HG02610 (cell line): ENCODE measurements at regions not wholly inside any gene's neighbourhood (a gene's known extent, or its start where the extent isn't known, plus 50 kb on each side); places are given as distances from the start of the nearest gene placed in this dataset.

Experiments used
- ATAC-seq: cut with Tn5 transposase; IDR thresholded peaks from one replicate; pipeline ENCODE4 v1.9.1; 2021; ENCODE audit warnings: mild to moderate bottlenecking, moderate library complexity; ENCODE audit not compliant: unreplicated experiment

- no peak for ATAC-seq
Observed at GRCh38 chr20:9981829-9982228, 53.0 kb upstream of the ANKEF1 start.

- peak; percentile 98 for ATAC-seq
Observed at GRCh38 chr20:9978397-9979004, 56.3 kb upstream of the ANKEF1 start.

- ATAC-seq, result no peak
Observed at GRCh38 chr20:9977629-9978028, 57.2 kb upstream of the ANKEF1 start.

DNA sequence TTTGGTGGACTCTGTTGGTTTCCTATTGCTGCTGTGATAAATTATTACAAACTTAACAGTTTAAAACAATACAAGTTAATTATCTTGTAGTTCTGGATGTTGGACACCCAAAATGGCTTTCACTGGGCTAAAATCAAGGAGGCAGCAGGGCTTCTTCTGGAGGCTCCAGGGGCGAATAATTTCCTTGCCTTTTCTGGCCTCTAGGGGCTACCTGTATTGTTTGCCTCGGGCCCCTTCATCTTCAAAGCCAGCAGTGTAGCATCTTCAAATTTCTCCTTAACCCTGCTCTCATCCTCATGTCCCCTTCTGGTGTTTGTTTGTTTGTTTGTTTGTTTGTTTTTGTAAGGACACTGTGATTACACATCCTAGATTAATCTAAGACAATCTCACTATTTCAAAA lies 60.5 kb upstream of the ANKEF1 start:
- no peak for ATAC-seq

DNA sequence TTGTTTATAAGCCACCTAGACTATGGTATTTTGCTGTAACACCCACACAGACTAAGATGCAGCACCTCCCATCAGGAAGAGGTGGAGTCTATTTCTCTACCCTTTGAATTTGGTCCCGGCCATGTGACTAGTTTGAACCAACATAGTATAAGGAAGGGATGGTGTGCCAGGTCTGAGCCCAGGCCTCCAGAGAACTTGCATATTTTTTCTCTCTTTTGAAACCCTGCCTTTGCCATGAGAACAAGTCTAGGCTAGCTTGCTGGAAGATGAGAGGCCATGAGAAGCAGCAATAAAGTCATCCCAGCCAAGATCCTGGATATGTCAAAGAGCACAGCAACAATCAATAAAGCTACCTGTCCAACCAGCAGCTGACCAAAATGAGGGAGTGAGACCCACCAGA lies 63.0 kb upstream of the ANKEF1 start:
- ATAC-seq, result no peak

GRCh38 chr20:9969626-9970025 lies 65.2 kb upstream of the ANKEF1 start:
- ATAC-seq, result no peak

DNA sequence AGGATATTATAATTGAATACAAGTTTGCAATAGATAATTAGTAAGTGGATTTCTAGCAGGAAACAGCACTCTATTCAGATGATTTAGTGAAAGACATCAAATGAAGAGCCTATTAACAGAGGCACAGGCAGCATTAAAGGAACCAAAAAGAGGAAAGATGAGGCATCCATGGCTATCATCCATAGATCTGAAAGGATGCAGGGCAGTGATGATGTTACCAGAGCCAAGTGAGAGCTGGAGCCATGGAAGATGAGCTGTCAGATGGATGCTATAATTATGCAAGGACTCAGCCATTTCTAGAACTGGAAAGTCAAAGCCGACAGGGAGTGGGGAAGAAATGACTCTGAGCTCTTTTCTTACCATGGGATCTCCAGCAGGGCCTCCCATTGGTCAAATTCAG lies 66.8 kb upstream of the ANKEF1 start:
- ATAC-seq, result no peak

DNA sequence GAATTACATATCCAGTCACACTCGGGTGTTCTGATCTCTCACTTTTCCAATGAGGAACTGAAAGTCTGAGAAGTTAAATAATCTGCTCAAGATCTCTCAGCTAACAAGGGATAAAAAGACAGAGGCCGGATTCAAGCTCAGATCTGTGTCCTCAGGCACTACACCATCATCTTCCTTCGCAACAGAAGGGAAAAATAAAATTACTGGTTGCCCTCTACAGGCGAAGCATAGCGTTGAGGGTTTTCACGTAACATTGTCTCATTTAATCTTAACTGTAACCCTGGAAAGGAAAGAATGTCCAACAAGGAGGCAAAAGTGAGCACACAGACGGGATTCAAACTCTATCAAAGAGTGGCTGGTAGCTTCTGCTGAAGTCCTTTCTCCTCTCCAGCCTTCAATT lies 67.8 kb upstream of the ANKEF1 start:
- ATAC-seq, result no peak

DNA sequence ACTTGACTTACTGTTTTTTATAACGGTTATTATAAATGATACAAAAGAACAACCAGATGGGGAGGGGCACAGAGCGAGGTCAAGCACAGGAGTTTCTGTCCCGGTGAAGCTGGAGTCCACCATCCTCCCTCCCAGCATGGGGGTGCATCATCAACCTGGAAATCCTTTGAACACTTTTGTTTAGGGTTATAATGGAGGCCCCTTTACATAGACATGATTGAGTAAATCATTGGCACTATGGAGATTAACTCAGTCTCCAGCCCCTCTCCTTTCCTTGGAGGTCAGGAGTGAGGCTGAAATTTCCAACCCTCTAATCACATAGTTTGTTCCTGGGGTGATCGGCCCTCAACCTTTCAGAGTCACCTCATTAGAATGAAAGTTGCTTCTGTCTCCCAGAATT lies 71.8 kb upstream of the ANKEF1 start:
- ATAC-seq, result no peak

DNA sequence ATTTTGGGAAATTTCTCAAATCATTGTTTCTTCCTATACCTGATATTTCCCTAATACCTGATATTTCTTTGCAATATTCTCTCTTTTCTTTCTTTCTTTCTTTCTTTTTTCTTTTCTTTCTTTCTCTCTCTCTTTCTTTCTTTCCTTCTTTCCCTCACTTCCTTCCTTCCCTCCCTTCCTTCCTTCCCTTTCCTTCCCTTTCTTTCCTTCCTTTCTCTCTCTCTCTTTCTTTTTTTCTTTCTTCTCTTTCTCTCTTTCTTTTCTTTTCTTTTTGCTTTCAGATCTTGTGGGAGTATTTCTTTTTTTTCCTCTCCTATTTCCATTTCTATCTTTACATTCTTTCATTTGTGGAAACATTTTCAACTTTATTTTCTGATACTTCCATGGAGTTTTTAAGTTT lies 76.1 kb upstream of the ANKEF1 start:
- no peak for ATAC-seq

- no peak for ATAC-seq
Observed at GRCh38 chr20:9955646-9956045, 79.1 kb upstream of the ANKEF1 start.

- no peak for ATAC-seq
Observed at GRCh38 chr20:9949563-9949962, 85.2 kb upstream of the ANKEF1 start.

- ATAC-seq, result no peak
Observed at GRCh38 chr20:9945408-9945807, 89.4 kb upstream of the ANKEF1 start.

GRCh38 chr20:9942736-9943135 lies 92.1 kb upstream of the ANKEF1 start:
- ATAC-seq, result no peak

- ATAC-seq, result no peak
Observed at GRCh38 chr20:9940329-9940728, 94.5 kb upstream of the ANKEF1 start.

DNA sequence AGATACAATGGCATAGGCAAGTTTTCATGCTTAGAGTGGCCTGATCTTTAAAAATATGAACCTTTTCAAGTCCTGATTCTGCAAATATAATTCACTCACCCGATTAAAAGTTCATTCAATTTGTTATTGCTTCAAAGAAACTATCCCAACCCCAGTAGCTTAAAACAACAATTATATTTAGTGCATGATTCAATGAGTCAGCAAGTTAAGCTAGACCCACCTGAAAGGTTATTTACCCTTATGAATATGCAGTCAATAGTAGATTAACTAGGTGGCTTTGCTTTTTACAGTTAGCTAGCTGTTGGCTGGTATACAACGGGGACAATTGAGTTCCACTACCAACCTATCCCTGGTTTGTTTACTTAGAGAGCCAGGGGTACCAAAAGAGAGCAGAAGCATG lies 95.6 kb upstream of the ANKEF1 start:
- ATAC-seq, result no peak

GRCh38 chr20:9935285-9935684 lies 96.4 kb upstream of the PAK5 start:
- ATAC-seq, result no peak

GRCh38 chr20:9930142-9930541 lies 91.3 kb upstream of the PAK5 start:
- ATAC-seq, result no peak

DNA sequence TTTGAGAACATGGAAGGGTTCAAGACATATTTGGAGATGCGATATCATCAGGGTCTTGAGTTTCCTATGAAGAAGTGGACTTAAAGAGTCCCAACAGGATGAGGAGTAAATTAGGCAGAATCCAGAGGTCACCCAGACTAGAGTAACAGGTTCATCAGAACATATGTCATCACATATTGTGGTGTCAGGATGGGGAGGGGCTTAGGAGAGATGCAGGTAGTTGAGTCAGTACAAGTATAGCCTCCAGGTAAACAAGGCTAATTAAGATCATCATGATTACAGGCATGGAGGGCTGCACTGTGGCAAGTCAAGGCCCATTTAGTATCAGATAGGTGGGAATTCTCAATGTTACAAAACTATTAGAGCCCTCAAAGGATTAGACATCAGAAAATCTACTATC lies 90.1 kb upstream of the PAK5 start:
- no peak for ATAC-seq

DNA sequence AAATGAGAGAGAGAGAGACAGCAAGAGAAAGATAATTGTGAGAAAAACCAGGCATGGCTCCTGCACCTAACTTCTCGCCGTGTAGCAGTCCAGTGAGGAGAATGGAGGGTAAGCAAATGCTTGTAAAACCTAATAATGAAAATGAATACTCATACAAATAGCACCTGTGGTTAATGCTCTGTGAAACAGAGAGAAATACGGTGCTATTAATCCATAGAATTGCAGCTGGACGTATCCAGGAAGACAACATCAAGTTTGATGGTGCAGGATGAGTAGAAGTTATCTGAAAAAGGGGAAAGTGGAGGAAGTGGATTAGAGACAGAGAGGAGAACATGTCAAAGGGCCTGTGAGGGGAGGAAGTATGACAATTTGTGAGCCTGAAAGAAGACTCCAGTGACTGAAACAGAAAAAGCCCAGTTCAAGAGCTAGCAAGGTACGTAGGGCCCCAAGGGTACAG lies 89.4 kb upstream of the PAK5 start:
- peak; percentile 89 for ATAC-seq

GRCh38 chr20:9927224-9927623 lies 88.3 kb upstream of the PAK5 start:
- no peak for ATAC-seq

- no peak for ATAC-seq
Observed at GRCh38 chr20:9926476-9926875, 87.6 kb upstream of the PAK5 start.

DNA sequence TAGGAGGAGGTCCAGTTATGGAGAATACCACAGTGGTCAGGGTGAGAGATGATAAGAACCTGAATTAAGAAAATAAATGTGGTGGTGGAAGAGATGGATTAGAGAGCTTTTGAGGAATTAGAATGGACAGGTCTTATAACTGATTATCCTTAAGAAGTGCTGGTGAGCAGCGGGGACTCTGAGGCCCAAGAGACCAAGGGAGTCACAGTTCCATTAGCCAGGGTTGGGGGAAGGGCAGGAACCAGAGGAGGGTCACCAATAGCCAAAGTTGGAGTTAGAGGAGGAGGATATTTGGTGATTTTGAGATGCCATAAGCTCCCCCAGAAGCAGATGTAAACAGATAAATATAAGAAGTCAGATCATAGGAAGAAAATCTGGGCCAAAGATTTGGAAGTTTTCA lies 87.1 kb upstream of the PAK5 start:
- ATAC-seq, result no peak
